SKM-1 (cell line): ENCODE measurements at regions not wholly inside any gene's neighbourhood (a gene's known extent, or its start where the extent isn't known, plus 50 kb on each side); places are given as distances from the start of the nearest gene placed in this dataset.

Source experiments
- DNase-seq: peaks from one replicate; lab custom pipeline; 2025; ENCODE audit not compliant: unreplicated experiment; lab: John Stamatoyannopoulos, UW

- DNase-seq, result no peak
Measured at GRCh38 chr6:88251301-88251700, 85.2 kb upstream of the CNR1 start.

- DNase-seq, result no peak
Measured at GRCh38 chr6:88248709-88249321, 82.7 kb upstream of the CNR1 start.

- no peak for DNase-seq
Measured at GRCh38 chr6:88246654-88247053, 80.5 kb upstream of the CNR1 start.

- no peak for DNase-seq
Measured at GRCh38 chr6:88244721-88245120, 78.6 kb upstream of the CNR1 start.

GRCh38 chr6:88238901-88239300, 72.8 kb upstream of the CNR1 start:
- no peak for DNase-seq

GRCh38 chr6:88238065-88238464, 71.9 kb upstream of the CNR1 start:
- DNase-seq, result no peak

GRCh38 chr6:88236612-88237360, 70.6 kb upstream of the CNR1 start:
- no peak for DNase-seq

GRCh38 chr6:88232753-88233152, 66.6 kb upstream of the CNR1 start:
- DNase-seq, result no peak

- DNase-seq, result no peak
Measured at GRCh38 chr6:88223298-88223697, 57.2 kb upstream of the CNR1 start.

- no peak for DNase-seq
Measured at GRCh38 chr6:88220493-88220892, 54.3 kb upstream of the CNR1 start.

GRCh38 chr6:88216182-88216581, 50.0 kb upstream of the CNR1 start:
- no peak for DNase-seq
